ENCODE measurements at regions not wholly inside any gene's neighbourhood (a gene's known extent, or its start where the extent isn't known, plus 50 kb on each side); places are given as distances from the start of the nearest gene placed in this dataset.

DNA sequence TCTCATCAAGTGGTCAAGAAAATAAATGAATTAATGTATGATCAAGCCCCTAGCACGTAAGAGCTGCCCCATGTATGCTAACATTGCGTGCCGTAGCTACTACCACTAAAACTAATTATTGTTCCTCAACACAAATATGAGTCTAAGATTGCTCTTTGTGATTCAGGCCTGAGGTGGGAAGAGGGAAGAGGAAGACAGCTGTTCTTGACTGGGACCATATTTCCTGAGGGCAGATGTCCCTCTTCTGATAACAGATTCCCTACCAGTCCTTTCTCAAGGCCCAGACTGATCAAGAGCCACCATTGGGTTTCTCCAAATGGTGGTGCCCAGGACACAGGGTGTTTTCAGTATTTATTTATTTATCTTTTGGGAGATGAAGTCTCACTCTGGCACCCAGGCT is 87.2 kb upstream of the CADM1 start:
- in situ Hi-C loops (cut with MboI; ENCODE audit: low pct_unique_long_range_greater_than_20kb, low sequenced_read_pairs, unreplicated experiment) = no loop called here
- TF ChIP-seq, protein P1, sequence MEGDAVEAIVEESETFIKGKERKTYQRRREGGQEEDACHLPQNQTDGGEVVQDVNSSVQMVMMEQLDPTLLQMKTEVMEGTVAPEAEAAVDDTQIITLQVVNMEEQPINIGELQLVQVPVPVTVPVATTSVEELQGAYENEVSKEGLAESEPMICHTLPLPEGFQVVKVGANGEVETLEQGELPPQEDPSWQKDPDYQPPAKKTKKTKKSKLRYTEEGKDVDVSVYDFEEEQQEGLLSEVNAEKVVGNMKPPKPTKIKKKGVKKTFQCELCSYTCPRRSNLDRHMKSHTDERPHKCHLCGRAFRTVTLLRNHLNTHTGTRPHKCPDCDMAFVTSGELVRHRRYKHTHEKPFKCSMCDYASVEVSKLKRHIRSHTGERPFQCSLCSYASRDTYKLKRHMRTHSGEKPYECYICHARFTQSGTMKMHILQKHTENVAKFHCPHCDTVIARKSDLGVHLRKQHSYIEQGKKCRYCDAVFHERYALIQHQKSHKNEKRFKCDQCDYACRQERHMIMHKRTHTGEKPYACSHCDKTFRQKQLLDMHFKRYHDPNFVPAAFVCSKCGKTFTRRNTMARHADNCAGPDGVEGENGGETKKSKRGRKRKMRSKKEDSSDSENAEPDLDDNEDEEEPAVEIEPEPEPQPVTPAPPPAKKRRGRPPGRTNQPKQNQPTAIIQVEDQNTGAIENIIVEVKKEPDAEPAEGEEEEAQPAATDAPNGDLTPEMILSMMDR (IDR thresholded peaks at IDR 0.05; ENCODE audit: extremely low read depth, insufficient read depth, missing control alignments) = no peak
- DNase-seq (ENCODE audit: low spot score) = no peak

DNA sequence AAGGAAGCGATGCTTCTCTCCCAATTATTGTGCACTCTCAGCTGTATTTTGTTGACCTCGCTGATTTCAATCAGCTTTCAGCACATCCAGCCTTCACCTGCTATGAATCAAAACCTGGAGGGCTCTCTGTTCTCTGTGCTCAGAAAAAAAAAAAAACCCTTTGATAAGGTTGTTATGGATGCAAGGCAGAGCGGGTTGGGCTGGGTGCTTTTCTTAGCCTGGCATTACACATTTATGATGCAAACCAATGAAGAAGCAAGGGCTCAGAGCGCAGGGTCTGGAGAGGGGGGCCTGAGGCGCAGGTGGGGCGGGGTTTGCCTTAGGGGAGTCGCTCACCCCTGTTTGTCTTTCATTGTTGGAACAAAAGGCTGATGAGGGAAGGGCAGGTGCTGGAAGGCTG is 86.0 kb upstream of the CADM1 start:
- in situ Hi-C loops (cut with MboI; ENCODE audit: low pct_unique_long_range_greater_than_20kb, low sequenced_read_pairs, unreplicated experiment) = no loop called here
- no peak for DNase-seq (ENCODE audit: low spot score)
- TF ChIP-seq, protein P1 (IDR thresholded peaks at IDR 0.05; ENCODE audit: extremely low read depth, insufficient read depth, missing control alignments) = no peak

DNA sequence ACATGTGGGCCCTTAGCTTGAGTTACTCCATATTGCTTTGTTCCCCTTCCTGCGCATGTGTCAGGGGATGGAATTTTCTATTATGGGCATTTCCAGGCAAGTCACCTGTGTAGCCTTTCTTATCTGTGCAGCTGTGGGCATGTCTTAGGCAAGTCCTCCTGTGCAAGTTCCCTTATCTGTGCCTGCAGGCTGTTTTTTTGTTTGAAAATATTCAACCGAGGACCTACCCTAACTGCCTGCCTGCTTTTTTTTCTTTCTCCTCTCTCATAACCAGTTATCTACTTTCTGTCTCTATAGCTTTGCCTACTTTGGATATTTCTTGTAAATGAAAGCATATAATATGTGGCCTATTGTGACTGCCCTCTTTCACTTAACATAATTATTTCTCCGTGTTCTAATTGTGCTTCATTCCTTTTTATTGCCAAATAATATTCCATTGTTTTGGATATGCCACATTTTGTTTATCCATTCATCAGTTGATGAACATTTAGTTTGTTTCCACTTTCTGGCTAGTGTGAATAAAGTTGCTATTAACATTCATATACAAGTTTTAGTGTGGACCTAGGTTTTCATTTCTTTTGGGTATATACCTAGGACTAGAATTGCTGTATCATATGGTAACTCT is 83.6 kb upstream of the CADM1 start:
- TF ChIP-seq, protein P1 (IDR thresholded peaks at IDR 0.05; ENCODE audit: extremely low read depth, insufficient read depth, missing control alignments) = no peak
- in situ Hi-C loops (cut with MboI; ENCODE audit: low pct_unique_long_range_greater_than_20kb, low sequenced_read_pairs, unreplicated experiment) = no loop called here
- no peak for DNase-seq (ENCODE audit: low spot score)

DNA sequence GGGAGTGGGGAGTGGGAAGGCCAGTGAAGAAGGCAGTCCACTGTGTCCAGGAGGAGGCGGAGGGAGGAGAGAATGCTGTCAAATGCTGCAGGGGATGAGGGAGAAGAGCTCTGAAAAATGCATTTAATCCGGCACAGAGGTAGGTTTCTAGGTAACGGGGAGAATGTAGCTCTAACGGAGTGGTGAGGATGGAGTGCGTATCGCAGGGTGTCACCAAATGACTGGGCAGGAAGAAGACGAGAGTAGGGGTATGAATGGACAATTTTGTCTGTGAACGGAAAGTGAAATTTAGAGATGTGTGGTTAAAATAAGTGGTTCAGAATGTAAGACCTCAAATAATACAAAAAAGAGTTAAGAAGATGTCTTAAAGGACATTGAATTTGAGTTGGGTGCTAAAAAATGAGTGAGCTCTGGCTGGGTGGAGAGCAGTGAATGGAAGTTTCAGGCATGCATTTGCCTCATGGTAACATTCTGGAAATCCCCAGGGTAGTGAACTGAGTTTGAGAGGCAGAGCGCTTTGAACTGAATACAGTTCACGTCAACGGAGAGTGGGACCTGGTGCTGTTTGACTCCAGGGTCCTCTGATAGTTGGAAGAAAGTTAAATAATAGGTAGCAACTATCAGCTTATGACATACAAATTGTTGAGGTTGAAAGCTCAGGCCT is 81.3 kb upstream of the CADM1 start:
- in situ Hi-C loops (cut with MboI; ENCODE audit: low pct_unique_long_range_greater_than_20kb, low sequenced_read_pairs, unreplicated experiment) = no loop called here
- DNase-seq (ENCODE audit: low spot score) = peak; percentile 58
- TF ChIP-seq, protein P1 (IDR thresholded peaks at IDR 0.05; ENCODE audit: extremely low read depth, insufficient read depth, missing control alignments) = no peak

DNA sequence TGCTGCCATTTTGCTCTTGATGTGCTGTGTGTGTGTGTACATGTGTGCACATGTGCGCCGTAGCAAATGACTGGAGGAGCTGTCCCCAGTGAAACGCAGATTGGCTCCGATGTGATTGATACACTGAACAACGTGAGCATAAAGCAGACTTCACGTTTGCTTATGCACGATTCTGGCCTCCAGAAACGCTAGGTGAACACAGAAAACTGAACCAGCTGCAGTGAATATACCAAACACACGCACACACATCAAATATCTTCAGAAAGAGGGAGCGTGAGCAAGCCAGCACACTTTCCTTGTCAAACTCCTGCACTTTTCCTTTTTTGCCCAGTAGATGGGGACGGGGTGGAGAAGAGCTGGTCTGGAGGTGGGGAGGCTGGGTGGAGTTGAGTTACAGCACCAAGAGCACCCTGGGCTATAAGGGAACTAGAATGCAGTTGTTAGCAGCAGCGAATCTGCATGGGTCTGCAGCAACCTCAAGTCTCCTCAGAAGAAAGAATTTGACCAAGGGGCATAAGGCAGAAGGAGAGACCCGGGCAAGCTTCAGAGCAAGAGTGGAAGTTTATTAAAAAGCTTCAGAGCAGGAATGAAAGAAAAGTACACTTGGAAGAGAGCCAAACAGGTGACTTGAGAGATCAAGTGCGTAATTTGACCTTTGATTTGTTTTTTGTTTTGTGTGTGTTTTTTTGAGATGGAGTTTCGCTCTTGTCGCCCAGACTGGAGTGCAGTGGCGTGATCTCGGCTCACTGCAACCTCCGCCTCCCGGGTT is 77.8 kb upstream of the CADM1 start:
- TF ChIP-seq, protein P1 (IDR thresholded peaks at IDR 0.05; ENCODE audit: extremely low read depth, insufficient read depth, missing control alignments) = no peak
- no peak for DNase-seq (ENCODE audit: low spot score)
- in situ Hi-C loops (cut with MboI; ENCODE audit: low pct_unique_long_range_greater_than_20kb, low sequenced_read_pairs, unreplicated experiment) = no loop called here

DNA sequence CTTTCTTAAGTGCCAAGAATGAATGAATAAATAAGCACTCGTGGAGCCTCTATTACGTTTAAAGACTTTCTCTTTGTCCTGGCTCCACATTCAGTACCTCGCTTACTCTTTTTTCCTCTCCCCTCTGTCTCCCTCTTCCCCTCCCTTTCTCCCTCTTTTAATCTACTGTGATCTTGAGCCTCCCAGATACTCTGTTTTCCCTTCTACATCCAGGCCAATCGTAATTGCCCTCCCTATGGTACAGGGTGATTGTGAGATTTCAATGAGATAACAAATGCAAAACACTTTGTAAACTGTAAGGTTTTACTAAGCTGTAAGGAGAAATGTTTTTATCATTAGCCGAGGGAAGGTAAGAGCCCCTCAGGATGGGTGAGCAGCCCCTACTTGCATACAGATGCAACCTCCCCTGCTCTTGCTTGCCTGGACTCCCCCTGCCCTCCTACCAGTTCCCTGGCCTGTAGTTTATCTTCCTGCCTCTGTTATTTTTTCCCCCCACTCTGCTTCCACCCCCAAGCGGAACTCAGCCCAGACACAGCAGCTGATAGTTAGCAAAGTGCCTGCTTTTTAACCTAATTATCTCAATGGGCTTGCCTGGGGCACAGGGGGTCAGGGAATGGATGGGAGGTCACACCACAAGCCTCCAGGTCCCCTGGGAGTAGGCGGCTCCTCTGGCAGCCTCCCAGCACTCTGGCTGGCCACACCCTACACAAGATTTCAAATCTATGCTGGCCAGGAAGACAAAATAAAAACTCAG is 76.9 kb upstream of the CADM1 start:
- TF ChIP-seq, protein P1 (IDR thresholded peaks at IDR 0.05; ENCODE audit: extremely low read depth, insufficient read depth, missing control alignments) = no peak
- no peak for DNase-seq (ENCODE audit: low spot score)
- in situ Hi-C loops (cut with MboI; ENCODE audit: low pct_unique_long_range_greater_than_20kb, low sequenced_read_pairs, unreplicated experiment) = no loop called here

All from GM13977 (cell line).